Keratinocyte (primary cell): ENCODE measurements at regions not wholly inside any gene's neighbourhood (a gene's known extent, or its start where the extent isn't known, plus 50 kb on each side); places are given as distances from the start of the nearest gene placed in this dataset.

Source experiments
- DNase-seq: peaks from one replicate; pipeline ENCODE4 v3.0.0-alpha.2; 2011; ENCODE audit warnings: low read depth, missing footprints, low spot score
- FAIRE-seq: peaks from 2 replicates; lab custom pipeline; 2011; peaks lifted over from hg19 to GRCh38; lab: Jason Lieb, UNC
- H2AFZ ChIP-seq: 2 replicates; pipeline ENCODE4 v1.6.0; 2012; ENCODE audit warnings: low read length, control low read depth, inconsistent platforms; ENCODE audit not compliant: control insufficient read depth
- H3K27ac ChIP-seq: 2 replicates; pipeline ENCODE4 v1.5.1; 2011; ENCODE audit warnings: low read length; ENCODE audit not compliant: control insufficient read depth, insufficient read depth
- H3K27me3 ChIP-seq: 3 replicates; pipeline ENCODE4 v1.6.0; 2011; ENCODE audit warnings: low read length; ENCODE audit not compliant: control insufficient read depth, insufficient read depth; ENCODE audit errors: extremely low read depth
- H3K36me3 ChIP-seq, 2 experiments: 2 replicates in 1 of 2; 3 replicates in 1 of 2; pipeline ENCODE4 v1.5.1; 2011; ENCODE audit warnings: low read length in 2 of 2, mild to moderate bottlenecking in 1 of 2; ENCODE audit not compliant: control insufficient read depth in 2 of 2, insufficient read depth in 2 of 2; ENCODE audit errors: extremely low read depth in 1 of 2
- H3K4me1 ChIP-seq: 3 replicates; pipeline ENCODE4 v1.5.1; 2011; ENCODE audit warnings: low read length; ENCODE audit not compliant: control insufficient read depth, insufficient read depth; ENCODE audit errors: extremely low read depth
- H3K4me2 ChIP-seq: 3 replicates; pipeline ENCODE4 v1.6.0; 2011; ENCODE audit warnings: low read depth, low read length; ENCODE audit not compliant: control insufficient read depth, insufficient read depth; ENCODE audit errors: extremely low read depth
- H3K4me3 ChIP-seq, 3 experiments: fragments of 200-600 bp in 1 of 3; sonication (generic) in 1 of 3; 2 replicates in 2 of 3; 3 replicates in 1 of 3; pipeline ENCODE4 v1.5.1; 2011 to 2016; ENCODE audit warnings: low read length in 3 of 3, mild to moderate bottlenecking in 3 of 3, control low read depth in 2 of 3, inconsistent platforms in 1 of 3, low read depth in 1 of 3, mixed read lengths in 1 of 3, mixed run types in 1 of 3, moderate library complexity in 1 of 3; ENCODE audit not compliant: control insufficient read depth in 2 of 3, insufficient read depth in 2 of 3; ENCODE audit errors: extremely low read depth in 1 of 3
- H3K79me2 ChIP-seq: 2 replicates; pipeline ENCODE4 v1.6.0; 2012; ENCODE audit warnings: low read length; ENCODE audit not compliant: control insufficient read depth, insufficient read depth
- H3K9ac ChIP-seq: 3 replicates; pipeline ENCODE4 v1.6.0; 2011; ENCODE audit warnings: low read length; ENCODE audit not compliant: control insufficient read depth, insufficient read depth; ENCODE audit errors: extremely low read depth
- H3K9me1 ChIP-seq: 3 replicates; pipeline ENCODE4 v1.6.0; 2011; ENCODE audit warnings: low read length; ENCODE audit not compliant: control insufficient read depth, insufficient read depth; ENCODE audit errors: extremely low read depth
- H3K9me3 ChIP-seq: 2 replicates; pipeline ENCODE4 v1.5.1; 2012; ENCODE audit warnings: low read depth, low read length; ENCODE audit not compliant: control insufficient read depth
- H4K20me1 ChIP-seq: 3 replicates; pipeline ENCODE4 v1.6.0; 2011; ENCODE audit warnings: low read length; ENCODE audit not compliant: control insufficient read depth, insufficient read depth; ENCODE audit errors: extremely low read depth
- EZH2 ChIP-seq: IDR thresholded peaks from one replicate; pipeline ENCODE4 v1.6.1; 2012; ENCODE audit warnings: inconsistent platforms, mild to moderate bottlenecking, low read length, moderate library complexity
- dilution Hi-C: fragments of 300-500 bp; cut with MboI; formaldehyde crosslinking; loops from one replicate; pipeline ENCODE4 v1.7.0; 2020; ENCODE audit warnings: low sequenced_read_pairs; ENCODE audit not compliant: extremely low pct_ligation_motif_present
- TF ChIP-seq, protein P1 (sequence below), 3 experiments: IDR thresholded peaks in 1 of 3; conservative IDR thresholded peaks in 1 of 3; optimal IDR thresholded peaks in 1 of 3; 2 replicates in 2 of 3; 3 replicates in 1 of 3; pipeline versions ENCODE3 to v1.5.1; 2011; ENCODE audit warnings: low read length in 3 of 3, mild to moderate bottlenecking in 3 of 3, moderate library complexity in 2 of 3, control low read depth in 1 of 3, inconsistent platforms in 1 of 3; ENCODE audit not compliant: insufficient read depth in 2 of 3; ENCODE audit errors: extremely low read depth in 1 of 3

DNA sequence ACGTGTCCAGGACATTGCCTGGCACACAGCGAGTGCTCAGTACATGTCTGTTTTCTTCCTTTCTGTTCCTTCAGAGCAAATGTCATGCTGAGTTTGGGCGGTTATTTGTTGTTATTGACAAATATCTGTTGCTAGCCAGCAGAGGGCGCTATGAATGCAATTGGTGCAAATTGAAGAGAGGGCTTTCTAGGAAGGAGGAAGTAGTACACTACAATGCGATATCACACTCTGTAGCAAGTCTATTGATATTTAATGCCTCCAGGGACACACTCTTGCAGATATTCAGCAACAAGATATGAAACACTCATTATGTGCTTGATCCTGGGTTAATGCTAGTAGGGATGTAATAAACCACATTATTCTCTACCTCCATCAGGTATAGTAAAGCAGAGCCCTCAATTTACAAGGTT, 267.3 kb upstream of the SRRM4 start:
- no peak overlapping the region for H3K4me3 ChIP-seq
- no peaks in the 10 kb centered on the region for H3K27me3 ChIP-seq
- no peaks in the 10 kb centered on the region for H3K36me3 ChIP-seq
- dilution Hi-C loops, result no loop called here
- TF ChIP-seq, protein P1, sequence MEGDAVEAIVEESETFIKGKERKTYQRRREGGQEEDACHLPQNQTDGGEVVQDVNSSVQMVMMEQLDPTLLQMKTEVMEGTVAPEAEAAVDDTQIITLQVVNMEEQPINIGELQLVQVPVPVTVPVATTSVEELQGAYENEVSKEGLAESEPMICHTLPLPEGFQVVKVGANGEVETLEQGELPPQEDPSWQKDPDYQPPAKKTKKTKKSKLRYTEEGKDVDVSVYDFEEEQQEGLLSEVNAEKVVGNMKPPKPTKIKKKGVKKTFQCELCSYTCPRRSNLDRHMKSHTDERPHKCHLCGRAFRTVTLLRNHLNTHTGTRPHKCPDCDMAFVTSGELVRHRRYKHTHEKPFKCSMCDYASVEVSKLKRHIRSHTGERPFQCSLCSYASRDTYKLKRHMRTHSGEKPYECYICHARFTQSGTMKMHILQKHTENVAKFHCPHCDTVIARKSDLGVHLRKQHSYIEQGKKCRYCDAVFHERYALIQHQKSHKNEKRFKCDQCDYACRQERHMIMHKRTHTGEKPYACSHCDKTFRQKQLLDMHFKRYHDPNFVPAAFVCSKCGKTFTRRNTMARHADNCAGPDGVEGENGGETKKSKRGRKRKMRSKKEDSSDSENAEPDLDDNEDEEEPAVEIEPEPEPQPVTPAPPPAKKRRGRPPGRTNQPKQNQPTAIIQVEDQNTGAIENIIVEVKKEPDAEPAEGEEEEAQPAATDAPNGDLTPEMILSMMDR (optimal IDR thresholded peaks at IDR 0.05 in 1 of 3, IDR thresholded peaks at IDR 0.05 in 1 of 3, conservative IDR thresholded peaks at IDR 0.05 in 1 of 3; ENCODE audit: extremely low read depth in 1 of 3, insufficient read depth in 2 of 3, low read length in 3 of 3), result no peak
- TF ChIP-seq EZH2, result no peak
- FAIRE-seq (no peak), DNase-seq (no peak)
- H3K4me1 ChIP-seq, result no peaks in the 10 kb centered on the region
- H2AFZ ChIP-seq, result no peak overlapping the region
- H3K9ac ChIP-seq, result no peak overlapping the region
- no peaks in the 10 kb centered on the region for H4K20me1 ChIP-seq
- no peak overlapping the region for H3K4me2 ChIP-seq
- H3K79me2 ChIP-seq, result no peaks in the 10 kb centered on the region
- H3K9me1 ChIP-seq, result no peaks in the 10 kb centered on the region
- no peak overlapping the region for H3K27ac ChIP-seq
- H3K9me3 ChIP-seq, result no peaks in the 10 kb centered on the region

DNA sequence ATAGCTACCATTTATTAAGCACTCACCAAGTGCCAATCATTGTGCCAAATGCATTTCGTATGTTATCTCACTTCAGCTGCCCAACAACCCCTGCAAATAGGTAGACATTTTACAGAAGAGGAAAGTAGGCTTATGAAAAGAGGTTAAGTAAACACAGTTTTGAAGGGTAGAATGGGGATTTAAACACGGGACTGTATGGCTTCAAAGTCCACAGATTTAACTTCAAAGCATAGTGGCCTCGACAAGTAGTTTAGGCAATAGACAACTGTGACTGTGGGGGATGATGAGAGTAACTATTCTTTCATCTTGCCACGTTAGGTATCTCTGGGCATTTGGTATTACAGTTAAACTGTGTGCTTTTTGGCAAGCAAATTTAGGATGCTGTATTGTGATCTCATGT, 266.8 kb upstream of the SRRM4 start:
- Histone ChIP-seq H2AFZ (no peak overlapping the region), H3K27ac (no peak overlapping the region), H3K4me1 (no peaks in the 10 kb centered on the region), H4K20me1 (no peaks in the 10 kb centered on the region), H3K4me2 (no peak overlapping the region), H3K9me3 (no peaks in the 10 kb centered on the region), H3K27me3 (no peaks in the 10 kb centered on the region), H3K9me1 (no peaks in the 10 kb centered on the region), H3K79me2 (no peaks in the 10 kb centered on the region), H3K36me3 (no peaks in the 10 kb centered on the region), H3K9ac (no peak overlapping the region), H3K4me3 (no peak overlapping the region)
- TF ChIP-seq, protein P1 (optimal IDR thresholded peaks at IDR 0.05 in 1 of 3, IDR thresholded peaks at IDR 0.05 in 1 of 3, conservative IDR thresholded peaks at IDR 0.05 in 1 of 3; ENCODE audit: extremely low read depth in 1 of 3, insufficient read depth in 2 of 3, low read length in 3 of 3), result no peak
- TF ChIP-seq EZH2, result no peak
- DNase-seq (no peak), FAIRE-seq (no peak)
- dilution Hi-C loops, result no loop called here
